IPS-18c (cell line): ENCODE measurements at regions not wholly inside any gene's neighbourhood (a gene's known extent, or its start where the extent isn't known, plus 50 kb on each side); places are given as distances from the start of the nearest gene placed in this dataset.

Experiments used
- H3K4me3 ChIP-seq: 2 replicates; pipeline ENCODE4 v1.7.0; 2013; ENCODE audit warnings: low read depth, mild to moderate bottlenecking, low read length, moderate library complexity; ENCODE audit not compliant: insufficient read depth
- H3K9me3 ChIP-seq: one replicate; pipeline ENCODE4 v1.6.1; 2013; ENCODE audit warnings: mild to moderate bottlenecking, low read length, moderate library complexity; ENCODE audit not compliant: control insufficient read depth, insufficient read depth

GRCh38 chr7:140229101-140229525 is 52.3 kb upstream of the KDM7A start:
- Histone ChIP-seq H3K9me3 (no peaks in the 10 kb centered on the region), H3K4me3 (no peak overlapping the region)
